ENCODE measurements at regions not wholly inside any gene's neighbourhood (a gene's known extent, or its start where the extent isn't known, plus 50 kb on each side); places are given as distances from the start of the nearest gene placed in this dataset.

DNA sequence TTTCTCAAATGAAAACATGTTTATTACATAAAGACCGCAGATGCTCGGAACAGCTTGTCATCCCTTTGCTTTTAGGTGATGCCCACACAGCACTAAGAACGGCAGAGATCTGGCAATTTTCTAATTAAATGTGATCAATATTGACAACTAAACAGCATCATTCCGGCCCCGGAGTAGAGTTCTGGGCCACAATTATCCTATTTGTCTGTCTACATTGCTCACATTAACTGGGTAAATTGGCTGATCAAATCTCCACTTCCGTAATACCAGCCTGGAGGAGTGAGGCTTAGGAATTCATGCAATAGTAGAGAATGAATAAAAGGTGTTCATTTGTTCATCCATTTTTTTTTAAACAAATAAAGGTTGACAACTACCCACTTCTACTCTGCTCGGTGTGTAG is 245.1 kb upstream of the C9orf72 start:
- Histone ChIP-seq H3K27me3 (ENCODE audit: insufficient read depth, low read length) (no peaks in the 10 kb centered on the region), H3K79me2 (ENCODE audit: insufficient read depth, low read length) (no peaks in the 10 kb centered on the region), H2AFZ (ENCODE audit: low read depth, low read length, poor library complexity, severe bottlenecking) (no peak overlapping the region), H3K36me3 (ENCODE audit: control insufficient read depth in 1 of 2, insufficient read depth in 2 of 2, low read length in 2 of 2) (no peaks in the 10 kb centered on the region), H3K9me2 (ENCODE audit: insufficient read depth) (no peaks in the 10 kb centered on the region), H3K4me3 (replicated peaks in 1 of 2; ENCODE audit: low read depth in 1 of 2, low read length in 2 of 2) (no peak overlapping the region), H3K4me2 (ENCODE audit: low read length) (no peak overlapping the region), H3K9me3 (ENCODE audit: control insufficient read depth in 1 of 2, insufficient read depth in 1 of 2, low read depth in 1 of 2, low read length in 2 of 2) (no peaks in the 10 kb centered on the region; a peak in 1 of 4 replicates), H4K20me1 (ENCODE audit: insufficient read depth) (no peaks in the 10 kb centered on the region), H3K27ac (ENCODE audit: low read depth, low read length) (no peak overlapping the region), H3K9ac (ENCODE audit: low read length) (no peak overlapping the region), H3K4me1 (ENCODE audit: control insufficient read depth in 1 of 2, insufficient read depth in 2 of 2, low read length in 2 of 2) (no peaks in the 10 kb centered on the region)
- ChIA-PET RAD21 (ENCODE audit: low non-redundant PET in 1 of 2, low total read pairs in 2 of 2, uncharacterized antibody in 2 of 2, unreplicated experiment in 2 of 2) (no interaction called here), POLR2A (no interaction called here), CTCF (no interaction called here)
- BruUV-seq (replicated peaks): no TSS peak
- no peak for DNase-seq (ENCODE audit: low read depth, low spot score)
- no peak for ATAC-seq
- TF ChIP-seq RAD21 (IDR thresholded peaks at IDR 0.05; ENCODE audit: low read depth): no peak
- TF ChIP-seq TCF7L2 (IDR thresholded peaks at IDR 0.05; ENCODE audit: borderline replicate concordance, extremely low read depth, insufficient read depth, insufficient read length): no peak
- no peak for TF ChIP-seq CEBPB (IDR thresholded peaks at IDR 0.05; ENCODE audit: low read depth)
- no peak for TF ChIP-seq JUND (IDR thresholded peaks at IDR 0.05)
- no peak for TF ChIP-seq EZH2 (IDR thresholded peaks at IDR 0.05)
- no peak for TF ChIP-seq EZH2phosphoT487 (IDR thresholded peaks at IDR 0.05; ENCODE audit: borderline replicate concordance)
- TF ChIP-seq, protein P1, sequence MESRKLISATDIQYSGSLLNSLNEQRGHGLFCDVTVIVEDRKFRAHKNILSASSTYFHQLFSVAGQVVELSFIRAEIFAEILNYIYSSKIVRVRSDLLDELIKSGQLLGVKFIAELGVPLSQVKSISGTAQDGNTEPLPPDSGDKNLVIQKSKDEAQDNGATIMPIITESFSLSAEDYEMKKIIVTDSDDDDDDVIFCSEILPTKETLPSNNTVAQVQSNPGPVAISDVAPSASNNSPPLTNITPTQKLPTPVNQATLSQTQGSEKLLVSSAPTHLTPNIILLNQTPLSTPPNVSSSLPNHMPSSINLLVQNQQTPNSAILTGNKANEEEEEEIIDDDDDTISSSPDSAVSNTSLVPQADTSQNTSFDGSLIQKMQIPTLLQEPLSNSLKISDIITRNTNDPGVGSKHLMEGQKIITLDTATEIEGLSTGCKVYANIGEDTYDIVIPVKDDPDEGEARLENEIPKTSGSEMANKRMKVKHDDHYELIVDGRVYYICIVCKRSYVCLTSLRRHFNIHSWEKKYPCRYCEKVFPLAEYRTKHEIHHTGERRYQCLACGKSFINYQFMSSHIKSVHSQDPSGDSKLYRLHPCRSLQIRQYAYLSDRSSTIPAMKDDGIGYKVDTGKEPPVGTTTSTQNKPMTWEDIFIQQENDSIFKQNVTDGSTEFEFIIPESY (IDR thresholded peaks at IDR 0.05; ENCODE audit: extremely low read depth, insufficient replicate concordance, low read length): no peak
- no peak for TF ChIP-seq EGR1 (IDR thresholded peaks at IDR 0.05; ENCODE audit: low read depth)
- TF ChIP-seq, protein P2, sequence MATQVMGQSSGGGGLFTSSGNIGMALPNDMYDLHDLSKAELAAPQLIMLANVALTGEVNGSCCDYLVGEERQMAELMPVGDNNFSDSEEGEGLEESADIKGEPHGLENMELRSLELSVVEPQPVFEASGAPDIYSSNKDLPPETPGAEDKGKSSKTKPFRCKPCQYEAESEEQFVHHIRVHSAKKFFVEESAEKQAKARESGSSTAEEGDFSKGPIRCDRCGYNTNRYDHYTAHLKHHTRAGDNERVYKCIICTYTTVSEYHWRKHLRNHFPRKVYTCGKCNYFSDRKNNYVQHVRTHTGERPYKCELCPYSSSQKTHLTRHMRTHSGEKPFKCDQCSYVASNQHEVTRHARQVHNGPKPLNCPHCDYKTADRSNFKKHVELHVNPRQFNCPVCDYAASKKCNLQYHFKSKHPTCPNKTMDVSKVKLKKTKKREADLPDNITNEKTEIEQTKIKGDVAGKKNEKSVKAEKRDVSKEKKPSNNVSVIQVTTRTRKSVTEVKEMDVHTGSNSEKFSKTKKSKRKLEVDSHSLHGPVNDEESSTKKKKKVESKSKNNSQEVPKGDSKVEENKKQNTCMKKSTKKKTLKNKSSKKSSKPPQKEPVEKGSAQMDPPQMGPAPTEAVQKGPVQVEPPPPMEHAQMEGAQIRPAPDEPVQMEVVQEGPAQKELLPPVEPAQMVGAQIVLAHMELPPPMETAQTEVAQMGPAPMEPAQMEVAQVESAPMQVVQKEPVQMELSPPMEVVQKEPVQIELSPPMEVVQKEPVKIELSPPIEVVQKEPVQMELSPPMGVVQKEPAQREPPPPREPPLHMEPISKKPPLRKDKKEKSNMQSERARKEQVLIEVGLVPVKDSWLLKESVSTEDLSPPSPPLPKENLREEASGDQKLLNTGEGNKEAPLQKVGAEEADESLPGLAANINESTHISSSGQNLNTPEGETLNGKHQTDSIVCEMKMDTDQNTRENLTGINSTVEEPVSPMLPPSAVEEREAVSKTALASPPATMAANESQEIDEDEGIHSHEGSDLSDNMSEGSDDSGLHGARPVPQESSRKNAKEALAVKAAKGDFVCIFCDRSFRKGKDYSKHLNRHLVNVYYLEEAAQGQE (IDR thresholded peaks at IDR 0.05; ENCODE audit: low read depth): no peak
- no peak for TF ChIP-seq ZFX (IDR thresholded peaks at IDR 0.05)
- no peak for TF ChIP-seq ELF1 (IDR thresholded peaks at IDR 0.05; ENCODE audit: borderline replicate concordance, low read depth)
- TF ChIP-seq SP1 (IDR thresholded peaks at IDR 0.05; ENCODE audit: low read depth): no peak
- no peak for TF ChIP-seq SRF (IDR thresholded peaks at IDR 0.05; ENCODE audit: low read depth)
- no peak for TF ChIP-seq SIN3A (IDR thresholded peaks at IDR 0.05; ENCODE audit: low read depth)
- TF ChIP-seq FOSL1 (IDR thresholded peaks at IDR 0.05; ENCODE audit: low read depth): no peak
- no peak for TF ChIP-seq POLR2AphosphoS5 (IDR thresholded peaks at IDR 0.05; ENCODE audit: low read depth, low read length)
- TF ChIP-seq, protein P3, sequence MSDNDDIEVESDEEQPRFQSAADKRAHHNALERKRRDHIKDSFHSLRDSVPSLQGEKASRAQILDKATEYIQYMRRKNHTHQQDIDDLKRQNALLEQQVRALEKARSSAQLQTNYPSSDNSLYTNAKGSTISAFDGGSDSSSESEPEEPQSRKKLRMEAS (IDR thresholded peaks at IDR 0.05): no peak
- no peak for TF ChIP-seq ZNF274 (IDR thresholded peaks at IDR 0.05; ENCODE audit: low read depth, low read length)
- TF ChIP-seq CBX3 (IDR thresholded peaks at IDR 0.05; ENCODE audit: low read depth): no peak
- no peak for TF ChIP-seq YY1 (IDR thresholded peaks at IDR 0.05; ENCODE audit: extremely low read depth, insufficient replicate concordance, low read depth, low read length)
- intact Hi-C loops (cut with micrococcal nuclease): loop anchor here (10.0 kb wide), 1 partner anchor 46 kb away; no protein-coding TSS in a partner anchor
